HG02588 (cell line): ENCODE measurements at regions not wholly inside any gene's neighbourhood (a gene's known extent, or its start where the extent isn't known, plus 50 kb on each side); places are given as distances from the start of the nearest gene placed in this dataset.

Experiments used
- ATAC-seq: cut with Tn5 transposase; IDR thresholded peaks from one replicate; pipeline ENCODE4 v1.9.1; 2021; ENCODE audit warnings: mild to moderate bottlenecking, moderate library complexity; ENCODE audit not compliant: unreplicated experiment

GRCh38 chr3:65052101-65052500 lies 364.3 kb upstream of the ADAMTS9 start:
- ATAC-seq, result no peak

- no peak for ATAC-seq
These were observed 360.4 kb upstream of the ADAMTS9 start for GRCh38 chr3:65048151-65048550.

GRCh38 chr3:65045138-65045537 lies 357.3 kb upstream of the ADAMTS9 start:
- ATAC-seq, result no peak

GRCh38 chr3:65044401-65044800 lies 356.6 kb upstream of the ADAMTS9 start:
- no peak for ATAC-seq

- no peak for ATAC-seq
These were observed 354.9 kb upstream of the ADAMTS9 start for GRCh38 chr3:65042675-65043074.

- ATAC-seq, result no peak
These were observed 352.0 kb upstream of the ADAMTS9 start for GRCh38 chr3:65039754-65040210.

- no peak for ATAC-seq
These were observed 350.1 kb upstream of the ADAMTS9 start for GRCh38 chr3:65037861-65038260.

GRCh38 chr3:65035246-65035645 lies 347.4 kb upstream of the ADAMTS9 start:
- ATAC-seq, result no peak

- ATAC-seq, result no peak
These were observed 345.8 kb upstream of the ADAMTS9 start for GRCh38 chr3:65033576-65033975.

- no peak for ATAC-seq
These were observed 343.2 kb upstream of the ADAMTS9 start for GRCh38 chr3:65030847-65031463.

GRCh38 chr3:65030014-65030627 lies 342.3 kb upstream of the ADAMTS9 start:
- no peak for ATAC-seq

- no peak for ATAC-seq
These were observed 341.3 kb upstream of the ADAMTS9 start for GRCh38 chr3:65029130-65029529.

GRCh38 chr3:65028024-65028423 lies 340.2 kb upstream of the ADAMTS9 start:
- no peak for ATAC-seq

- ATAC-seq, result no peak
These were observed 339.5 kb upstream of the ADAMTS9 start for GRCh38 chr3:65027335-65027734.

- ATAC-seq, result no peak
These were observed 338.4 kb upstream of the ADAMTS9 start for GRCh38 chr3:65026151-65026550.

- ATAC-seq, result no peak
These were observed 336.3 kb upstream of the ADAMTS9 start for GRCh38 chr3:65024148-65024547.

- ATAC-seq, result no peak
These were observed 332.7 kb upstream of the ADAMTS9 start for GRCh38 chr3:65020281-65021160.

GRCh38 chr3:65019443-65020055 lies 331.7 kb upstream of the ADAMTS9 start:
- ATAC-seq, result no peak

GRCh38 chr3:65018801-65019200 lies 331.0 kb upstream of the ADAMTS9 start:
- no peak for ATAC-seq

GRCh38 chr3:65017359-65017758 lies 329.6 kb upstream of the ADAMTS9 start:
- no peak for ATAC-seq

GRCh38 chr3:65015711-65016110 lies 327.9 kb upstream of the ADAMTS9 start:
- no peak for ATAC-seq
